ENCODE measurements at regions not wholly inside any gene's neighbourhood (a gene's known extent, or its start where the extent isn't known, plus 50 kb on each side); places are given as distances from the start of the nearest gene placed in this dataset.

DNA sequence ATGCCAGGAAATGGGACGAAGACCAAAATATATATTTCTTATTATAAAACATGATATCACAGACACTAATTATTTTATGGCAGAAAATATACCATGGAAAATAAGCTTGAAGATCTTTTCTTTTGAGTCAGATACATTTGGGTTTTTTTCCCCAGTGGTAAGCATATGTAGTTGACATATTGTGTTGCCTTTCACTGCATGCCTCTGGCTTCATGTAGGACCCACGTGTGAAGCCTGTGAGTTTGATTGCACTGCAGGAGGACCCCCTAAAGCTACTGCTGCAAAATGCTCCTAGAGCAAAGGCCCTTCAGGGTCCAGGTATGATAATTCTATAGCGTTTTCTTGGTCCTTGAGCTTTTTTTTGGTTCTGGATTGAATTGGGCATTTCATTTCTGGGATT is 190.7 kb upstream of the KIRREL3 start (continued):
- TF ChIP-seq, protein P1, sequence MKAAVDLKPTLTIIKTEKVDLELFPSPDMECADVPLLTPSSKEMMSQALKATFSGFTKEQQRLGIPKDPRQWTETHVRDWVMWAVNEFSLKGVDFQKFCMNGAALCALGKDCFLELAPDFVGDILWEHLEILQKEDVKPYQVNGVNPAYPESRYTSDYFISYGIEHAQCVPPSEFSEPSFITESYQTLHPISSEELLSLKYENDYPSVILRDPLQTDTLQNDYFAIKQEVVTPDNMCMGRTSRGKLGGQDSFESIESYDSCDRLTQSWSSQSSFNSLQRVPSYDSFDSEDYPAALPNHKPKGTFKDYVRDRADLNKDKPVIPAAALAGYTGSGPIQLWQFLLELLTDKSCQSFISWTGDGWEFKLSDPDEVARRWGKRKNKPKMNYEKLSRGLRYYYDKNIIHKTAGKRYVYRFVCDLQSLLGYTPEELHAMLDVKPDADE (IDR thresholded peaks at IDR 0.05) = no peak
- TF ChIP-seq EZH2phosphoT487 (IDR thresholded peaks at IDR 0.05; ENCODE audit: unreplicated experiment) (no peak), ZNF331 (CRISPR knock-in tag; IDR thresholded peaks at IDR 0.05; ENCODE audit: low read depth) (no peak), POLR2AphosphoS5 (IDR thresholded peaks at IDR 0.05; ENCODE audit: low read depth) (no peak), ZNF114 (CRISPR knock-in tag; IDR thresholded peaks at IDR 0.05) (no peak)
- TF ChIP-seq, protein P2, sequence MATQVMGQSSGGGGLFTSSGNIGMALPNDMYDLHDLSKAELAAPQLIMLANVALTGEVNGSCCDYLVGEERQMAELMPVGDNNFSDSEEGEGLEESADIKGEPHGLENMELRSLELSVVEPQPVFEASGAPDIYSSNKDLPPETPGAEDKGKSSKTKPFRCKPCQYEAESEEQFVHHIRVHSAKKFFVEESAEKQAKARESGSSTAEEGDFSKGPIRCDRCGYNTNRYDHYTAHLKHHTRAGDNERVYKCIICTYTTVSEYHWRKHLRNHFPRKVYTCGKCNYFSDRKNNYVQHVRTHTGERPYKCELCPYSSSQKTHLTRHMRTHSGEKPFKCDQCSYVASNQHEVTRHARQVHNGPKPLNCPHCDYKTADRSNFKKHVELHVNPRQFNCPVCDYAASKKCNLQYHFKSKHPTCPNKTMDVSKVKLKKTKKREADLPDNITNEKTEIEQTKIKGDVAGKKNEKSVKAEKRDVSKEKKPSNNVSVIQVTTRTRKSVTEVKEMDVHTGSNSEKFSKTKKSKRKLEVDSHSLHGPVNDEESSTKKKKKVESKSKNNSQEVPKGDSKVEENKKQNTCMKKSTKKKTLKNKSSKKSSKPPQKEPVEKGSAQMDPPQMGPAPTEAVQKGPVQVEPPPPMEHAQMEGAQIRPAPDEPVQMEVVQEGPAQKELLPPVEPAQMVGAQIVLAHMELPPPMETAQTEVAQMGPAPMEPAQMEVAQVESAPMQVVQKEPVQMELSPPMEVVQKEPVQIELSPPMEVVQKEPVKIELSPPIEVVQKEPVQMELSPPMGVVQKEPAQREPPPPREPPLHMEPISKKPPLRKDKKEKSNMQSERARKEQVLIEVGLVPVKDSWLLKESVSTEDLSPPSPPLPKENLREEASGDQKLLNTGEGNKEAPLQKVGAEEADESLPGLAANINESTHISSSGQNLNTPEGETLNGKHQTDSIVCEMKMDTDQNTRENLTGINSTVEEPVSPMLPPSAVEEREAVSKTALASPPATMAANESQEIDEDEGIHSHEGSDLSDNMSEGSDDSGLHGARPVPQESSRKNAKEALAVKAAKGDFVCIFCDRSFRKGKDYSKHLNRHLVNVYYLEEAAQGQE (IDR thresholded peaks at IDR 0.05; ENCODE audit: unreplicated experiment) = no peak

DNA sequence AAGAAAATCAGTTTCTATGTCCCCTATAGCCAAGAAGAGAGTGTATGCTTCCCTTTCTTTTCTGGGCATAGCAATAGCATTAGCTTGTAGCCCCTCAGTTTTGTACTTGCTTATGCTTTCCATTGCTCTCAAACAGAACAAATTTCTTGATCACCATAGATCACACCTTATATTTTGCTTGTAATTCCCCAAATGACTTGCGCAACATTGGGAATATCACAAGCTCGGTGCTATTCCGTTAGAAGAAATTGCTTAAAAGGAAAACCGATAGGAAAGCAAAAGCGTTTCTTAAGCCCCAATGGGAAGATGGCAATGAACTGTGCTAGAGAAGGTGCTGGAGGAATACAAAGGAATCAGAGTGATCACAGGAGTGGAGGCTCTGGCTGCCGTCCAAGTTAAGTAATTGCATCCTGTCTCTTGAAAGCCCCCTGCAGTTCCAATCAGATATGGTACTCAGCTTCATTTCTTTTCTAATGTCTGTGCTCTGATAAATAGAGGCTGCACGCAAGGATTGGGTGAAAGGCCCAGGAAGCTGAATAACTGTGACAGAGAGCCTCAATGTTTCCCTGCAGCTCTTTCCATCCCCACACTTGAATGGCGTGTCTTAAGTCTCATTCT is 182.1 kb upstream of the KIRREL3 start:
- Histone ChIP-seq H3K9me2 (ENCODE audit: insufficient read depth) (no peaks in the 10 kb centered on the region), H2AFZ (no peak overlapping the region; the same call in 1 of the 2 replicates), H3K4me1 (ENCODE audit: insufficient read depth) (no peaks in the 10 kb centered on the region), H3K4me3 (no peak overlapping the region), H4K20me1 (replicated peaks; ENCODE audit: insufficient read depth) (no peaks in the 10 kb centered on the region), H3K27me3 (ENCODE audit: insufficient read depth) (no peaks in the 10 kb centered on the region), H3K79me2 (replicated peaks; ENCODE audit: insufficient read depth) (no peaks in the 10 kb centered on the region), H3K36me3 (ENCODE audit: insufficient read depth) (no peaks in the 10 kb centered on the region), H3K27ac (ENCODE audit: low read depth) (no peak overlapping the region), H3K4me2 (no peak overlapping the region), H3F3A (replicated peaks; ENCODE audit: low read depth) (no peaks in the 10 kb centered on the region)
- no peak for ATAC-seq
- TF ChIP-seq, protein P3, sequence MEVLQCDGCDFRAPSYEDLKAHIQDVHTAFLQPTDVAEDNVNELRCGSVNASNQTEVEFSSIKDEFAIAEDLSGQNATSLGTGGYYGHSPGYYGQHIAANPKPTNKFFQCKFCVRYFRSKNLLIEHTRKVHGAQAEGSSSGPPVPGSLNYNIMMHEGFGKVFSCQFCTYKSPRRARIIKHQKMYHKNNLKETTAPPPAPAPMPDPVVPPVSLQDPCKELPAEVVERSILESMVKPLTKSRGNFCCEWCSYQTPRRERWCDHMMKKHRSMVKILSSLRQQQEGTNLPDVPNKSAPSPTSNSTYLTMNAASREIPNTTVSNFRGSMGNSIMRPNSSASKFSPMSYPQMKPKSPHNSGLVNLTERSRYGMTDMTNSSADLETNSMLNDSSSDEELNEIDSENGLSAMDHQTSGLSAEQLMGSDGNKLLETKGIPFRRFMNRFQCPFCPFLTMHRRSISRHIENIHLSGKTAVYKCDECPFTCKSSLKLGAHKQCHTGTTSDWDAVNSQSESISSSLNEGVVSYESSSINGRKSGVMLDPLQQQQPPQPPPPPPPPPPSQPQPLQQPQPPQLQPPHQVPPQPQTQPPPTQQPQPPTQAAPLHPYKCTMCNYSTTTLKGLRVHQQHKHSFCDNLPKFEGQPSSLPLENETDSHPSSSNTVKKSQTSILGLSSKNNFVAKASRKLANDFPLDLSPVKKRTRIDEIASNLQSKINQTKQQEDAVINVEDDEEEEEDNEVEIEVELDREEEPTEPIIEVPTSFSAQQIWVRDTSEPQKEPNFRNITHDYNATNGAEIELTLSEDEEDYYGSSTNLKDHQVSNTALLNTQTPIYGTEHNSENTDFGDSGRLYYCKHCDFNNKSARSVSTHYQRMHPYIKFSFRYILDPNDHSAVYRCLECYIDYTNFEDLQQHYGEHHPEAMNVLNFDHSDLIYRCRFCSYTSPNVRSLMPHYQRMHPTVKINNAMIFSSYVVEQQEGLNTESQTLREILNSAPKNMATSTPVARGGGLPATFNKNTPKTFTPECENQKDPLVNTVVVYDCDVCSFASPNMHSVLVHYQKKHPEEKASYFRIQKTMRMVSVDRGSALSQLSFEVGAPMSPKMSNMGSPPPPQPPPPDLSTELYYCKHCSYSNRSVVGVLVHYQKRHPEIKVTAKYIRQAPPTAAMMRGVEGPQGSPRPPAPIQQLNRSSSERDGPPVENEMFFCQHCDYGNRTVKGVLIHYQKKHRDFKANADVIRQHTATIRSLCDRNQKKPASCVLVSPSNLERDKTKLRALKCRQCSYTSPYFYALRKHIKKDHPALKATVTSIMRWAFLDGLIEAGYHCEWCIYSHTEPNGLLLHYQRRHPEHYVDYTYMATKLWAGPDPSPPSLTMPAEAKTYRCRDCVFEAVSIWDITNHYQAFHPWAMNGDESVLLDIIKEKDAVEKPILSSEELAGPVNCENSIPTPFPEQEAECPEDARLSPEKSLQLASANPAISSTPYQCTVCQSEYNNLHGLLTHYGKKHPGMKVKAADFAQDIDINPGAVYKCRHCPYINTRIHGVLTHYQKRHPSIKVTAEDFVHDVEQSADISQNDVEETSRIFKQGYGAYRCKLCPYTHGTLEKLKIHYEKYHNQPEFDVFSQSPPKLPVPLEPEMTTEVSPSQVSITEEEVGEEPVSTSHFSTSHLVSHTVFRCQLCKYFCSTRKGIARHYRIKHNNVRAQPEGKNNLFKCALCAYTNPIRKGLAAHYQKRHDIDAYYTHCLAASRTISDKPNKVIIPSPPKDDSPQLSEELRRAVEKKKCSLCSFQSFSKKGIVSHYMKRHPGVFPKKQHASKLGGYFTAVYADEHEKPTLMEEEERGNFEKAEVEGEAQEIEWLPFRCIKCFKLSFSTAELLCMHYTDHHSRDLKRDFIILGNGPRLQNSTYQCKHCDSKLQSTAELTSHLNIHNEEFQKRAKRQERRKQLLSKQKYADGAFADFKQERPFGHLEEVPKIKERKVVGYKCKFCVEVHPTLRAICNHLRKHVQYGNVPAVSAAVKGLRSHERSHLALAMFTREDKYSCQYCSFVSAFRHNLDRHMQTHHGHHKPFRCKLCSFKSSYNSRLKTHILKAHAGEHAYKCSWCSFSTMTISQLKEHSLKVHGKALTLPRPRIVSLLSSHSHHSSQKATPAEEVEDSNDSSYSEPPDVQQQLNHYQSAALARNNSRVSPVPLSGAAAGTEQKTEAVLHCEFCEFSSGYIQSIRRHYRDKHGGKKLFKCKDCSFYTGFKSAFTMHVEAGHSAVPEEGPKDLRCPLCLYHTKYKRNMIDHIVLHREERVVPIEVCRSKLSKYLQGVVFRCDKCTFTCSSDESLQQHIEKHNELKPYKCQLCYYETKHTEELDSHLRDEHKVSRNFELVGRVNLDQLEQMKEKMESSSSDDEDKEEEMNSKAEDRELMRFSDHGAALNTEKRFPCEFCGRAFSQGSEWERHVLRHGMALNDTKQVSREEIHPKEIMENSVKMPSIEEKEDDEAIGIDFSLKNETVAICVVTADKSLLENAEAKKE (CRISPR knock-in tag; IDR thresholded peaks at IDR 0.05) = no peak
- TF ChIP-seq EZH2phosphoT487 (IDR thresholded peaks at IDR 0.05; ENCODE audit: unreplicated experiment) = no peak
- Mint-ChIP-seq H3K36me3 (ENCODE audit: low read depth) (no peaks in the 10 kb centered on the region), H3K4me1 (no peaks in the 10 kb centered on the region; the same call in 2 of the 3 replicates), H3K27me3 (ENCODE audit: insufficient read depth, low read depth, poor library complexity) (no peaks in the 10 kb centered on the region), H3K4me3 (no peak overlapping the region), H3K27ac (no peak overlapping the region), H3K9me3 (no peaks in the 10 kb centered on the region; the same call in 2 of the 3 replicates)
- DNase-seq (ENCODE audit: low spot score) = no peak

All from GM23338 (cell line).